OCI-LY7 (cell line): ENCODE measurements at regions not wholly inside any gene's neighbourhood (a gene's known extent, or its start where the extent isn't known, plus 50 kb on each side); places are given as distances from the start of the nearest gene placed in this dataset.

ENCODE experiments used
- BruUV-seq: library from RNA; stranded (reverse); fragments of 400-500 nt; replicated peaks from 2 replicates; lab custom pipeline; 2021; lab: Mats Ljungman, UMichigan
- CTCF ChIA-PET: fragments of 300-600 bp; sonication (Branson Sonifier 250); formaldehyde crosslinking; loops from one replicate; lab custom pipeline; 2022; ENCODE audit warnings: antibody characterized with exemption; ENCODE audit not compliant: unreplicated experiment; lab: Charles Lee
- POLR2A ChIA-PET: fragments of 300-600 bp; sonication (Branson Sonifier 250); formaldehyde crosslinking; loops from one replicate; lab custom pipeline; 2022; ENCODE audit warnings: antibody characterized with exemption; lab: Charles Lee
- DNase-seq: peaks from one replicate; pipeline ENCODE4 v3.0.0-alpha.2; 2015; ENCODE audit warnings: low spot score
- H2AFZ ChIP-seq: fragments of 200-600 bp; sonication (generic), shearing (Covaris generic); 2 replicates; pipeline ENCODE4 v1.6.1; 2014; ENCODE audit warnings: mild to moderate bottlenecking, antibody characterized with exemption, low read length, moderate library complexity
- H3K27ac ChIP-seq: fragments of 200-600 bp; sonication (generic); 2 replicates; pipeline ENCODE4 v1.5.1; 2014; ENCODE audit warnings: mixed run types, low read depth, mild to moderate bottlenecking, moderate library complexity, low read length, inconsistent platforms; ENCODE audit not compliant: poor library complexity, severe bottlenecking
- H3K36me3 ChIP-seq: fragments of 200-600 bp; sonication (generic); 2 replicates; pipeline ENCODE4 v1.6.1; 2014; ENCODE audit warnings: mild to moderate bottlenecking, antibody characterized with exemption, low read length, moderate library complexity, mixed read lengths; ENCODE audit not compliant: insufficient read depth
- H3K4me1 ChIP-seq: fragments of 200-600 bp; sonication (generic); 2 replicates; pipeline ENCODE4 v1.5.1; 2014; ENCODE audit warnings: mild to moderate bottlenecking, low read length; ENCODE audit not compliant: insufficient read depth, poor library complexity, severe bottlenecking
- H3K4me2 ChIP-seq: fragments of 200-600 bp; sonication (generic); 2 replicates; pipeline ENCODE4 v1.6.1; 2014; ENCODE audit warnings: mild to moderate bottlenecking, low read length
- H3K4me3 ChIP-seq: fragments of 200-600 bp; sonication (generic); 2 replicates; pipeline ENCODE4 v1.5.1; 2014; ENCODE audit warnings: mild to moderate bottlenecking, low read depth, low read length; ENCODE audit not compliant: poor library complexity, severe bottlenecking
- H3K79me2 ChIP-seq: fragments of 200-600 bp; sonication (generic); 2 replicates; pipeline ENCODE4 v1.6.1; 2016; ENCODE audit warnings: low read depth, mild to moderate bottlenecking, low read length, moderate library complexity, mixed read lengths; ENCODE audit not compliant: insufficient read depth
- H3K9me2 ChIP-seq: fragments of 200-600 bp; sonication (generic); 2 replicates; pipeline ENCODE4 v1.6.1; 2016; ENCODE audit warnings: mild to moderate bottlenecking, low read length, mixed read lengths; ENCODE audit not compliant: insufficient read depth
- H3K9me3 ChIP-seq: fragments of 200-600 bp; sonication (generic); 2 replicates; pipeline ENCODE4 v1.6.1; 2014; ENCODE audit warnings: mild to moderate bottlenecking, mixed run types, low read length, mixed read lengths
- H4K20me1 ChIP-seq: fragments of 200-600 bp; sonication (generic); 2 replicates; pipeline ENCODE4 v1.6.1; 2014; ENCODE audit warnings: mild to moderate bottlenecking, antibody characterized with exemption, low read length, moderate library complexity, mixed read lengths; ENCODE audit not compliant: insufficient read depth
- EZH2phosphoT487 ChIP-seq: fragments of 200-600 bp; sonication (generic); IDR thresholded peaks from 2 replicates; pipeline ENCODE4 v1.6.1; 2018; ENCODE audit warnings: low read depth, borderline replicate concordance, mild to moderate bottlenecking, mixed run types, antibody characterized with exemption, low read length, moderate library complexity, mixed read lengths
- intact Hi-C: fragments of 100-400 bp; cut with micrococcal nuclease; formaldehyde crosslinking; loops from one replicate; pipeline ENCODE4 v1.10.0; 2022; ENCODE audit not compliant: unreplicated experiment
- TF ChIP-seq, protein P1 (sequence below): fragments of 200-600 bp; sonication (generic); conservative IDR thresholded peaks from 2 replicates; pipeline ENCODE4 v1.5.1; 2014; ENCODE audit warnings: mild to moderate bottlenecking, antibody characterized with exemption, low read length, moderate library complexity, mixed read lengths

- BruUV-seq, result no TSS peak
- H3K9me2 ChIP-seq, result no peaks in the 10 kb centered on the region
- H3K4me2 ChIP-seq, result no peak overlapping the region
- H2AFZ ChIP-seq, result no peak overlapping the region
- CTCF ChIA-PET, result no interaction called here
- POLR2A ChIA-PET, result interaction anchor here (0.6 kb wide), 1 partner anchor 487 kb away, joined by 4 read pairs; no protein-coding TSS in a partner anchor
- no peak for DNase-seq
- H3K4me3 ChIP-seq, result no peak overlapping the region
- H3K27ac ChIP-seq, result no peak overlapping the region
- H3K4me1 ChIP-seq, result no peaks in the 10 kb centered on the region
- no peaks in the 10 kb centered on the region for H3K79me2 ChIP-seq
- H4K20me1 ChIP-seq, result no peaks in the 10 kb centered on the region
- TF ChIP-seq, protein P1, sequence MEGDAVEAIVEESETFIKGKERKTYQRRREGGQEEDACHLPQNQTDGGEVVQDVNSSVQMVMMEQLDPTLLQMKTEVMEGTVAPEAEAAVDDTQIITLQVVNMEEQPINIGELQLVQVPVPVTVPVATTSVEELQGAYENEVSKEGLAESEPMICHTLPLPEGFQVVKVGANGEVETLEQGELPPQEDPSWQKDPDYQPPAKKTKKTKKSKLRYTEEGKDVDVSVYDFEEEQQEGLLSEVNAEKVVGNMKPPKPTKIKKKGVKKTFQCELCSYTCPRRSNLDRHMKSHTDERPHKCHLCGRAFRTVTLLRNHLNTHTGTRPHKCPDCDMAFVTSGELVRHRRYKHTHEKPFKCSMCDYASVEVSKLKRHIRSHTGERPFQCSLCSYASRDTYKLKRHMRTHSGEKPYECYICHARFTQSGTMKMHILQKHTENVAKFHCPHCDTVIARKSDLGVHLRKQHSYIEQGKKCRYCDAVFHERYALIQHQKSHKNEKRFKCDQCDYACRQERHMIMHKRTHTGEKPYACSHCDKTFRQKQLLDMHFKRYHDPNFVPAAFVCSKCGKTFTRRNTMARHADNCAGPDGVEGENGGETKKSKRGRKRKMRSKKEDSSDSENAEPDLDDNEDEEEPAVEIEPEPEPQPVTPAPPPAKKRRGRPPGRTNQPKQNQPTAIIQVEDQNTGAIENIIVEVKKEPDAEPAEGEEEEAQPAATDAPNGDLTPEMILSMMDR, result no peak
- intact Hi-C loops, result no loop called here
- no peaks in the 10 kb centered on the region for H3K9me3 ChIP-seq
- no peaks in the 10 kb centered on the region for H3K36me3 ChIP-seq
Measured at GRCh38 chr3:21159543-21159906, 591.5 kb downstream of the ZNF385D start.

- H3K36me3 ChIP-seq, result no peaks in the 10 kb centered on the region
- CTCF ChIA-PET, result no interaction called here
- intact Hi-C loops, result no loop called here
- no peaks in the 10 kb centered on the region for H4K20me1 ChIP-seq
- H3K27ac ChIP-seq, result no peak overlapping the region
- BruUV-seq, result no TSS peak
- TF ChIP-seq, protein P1, result no peak
- TF ChIP-seq EZH2phosphoT487, result no peak
- no peak overlapping the region for H3K4me3 ChIP-seq
- H3K4me1 ChIP-seq, result no peaks in the 10 kb centered on the region
- H3K79me2 ChIP-seq, result no peaks in the 10 kb centered on the region
- POLR2A ChIA-PET, result interaction anchor here (0.6 kb wide), 2 partner anchors 487 to 916 kb away, joined by 3 to 4 read pairs; no protein-coding TSS in a partner anchor
- no peaks in the 10 kb centered on the region for H3K9me2 ChIP-seq
- H3K4me2 ChIP-seq, result no peak overlapping the region
- H2AFZ ChIP-seq, result no peak overlapping the region
- no peak for DNase-seq
- no peaks in the 10 kb centered on the region for H3K9me3 ChIP-seq
Measured at GRCh38 chr3:21158861-21159542, 592.0 kb downstream of the ZNF385D start.

DNA sequence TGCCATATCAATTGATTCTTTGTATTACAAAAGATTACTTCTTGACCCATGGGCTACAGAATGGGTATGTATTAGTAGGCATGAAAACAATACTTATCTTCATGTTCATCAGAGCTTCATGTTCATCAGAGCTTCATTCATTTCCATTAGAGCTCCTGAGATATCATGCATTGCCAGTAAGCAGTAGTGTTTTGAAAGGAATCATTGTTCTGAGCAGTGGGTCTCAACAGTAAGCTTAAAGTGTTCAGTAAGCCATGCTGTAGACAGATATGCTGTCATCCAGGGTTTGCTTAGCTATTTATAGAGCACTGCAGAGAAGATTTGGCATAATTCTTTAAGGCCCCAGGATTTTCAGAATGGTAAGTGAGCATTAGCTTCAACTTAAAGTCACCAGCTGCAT, 596.1 kb downstream of the ZNF385D start:
- Histone ChIP-seq H3K79me2 (no peaks in the 10 kb centered on the region), H2AFZ (no peak overlapping the region), H4K20me1 (no peaks in the 10 kb centered on the region), H3K4me1 (no peaks in the 10 kb centered on the region), H3K4me3 (no peak overlapping the region), H3K9me2 (no peaks in the 10 kb centered on the region), H3K36me3 (no peaks in the 10 kb centered on the region), H3K27ac (no peak overlapping the region), H3K9me3 (no peaks in the 10 kb centered on the region), H3K4me2 (no peak overlapping the region)
- DNase-seq, result no peak
- POLR2A ChIA-PET, result interaction anchor here (0.7 kb wide), 1 partner anchor 180 kb away, joined by 3 read pairs; no protein-coding TSS in a partner anchor
- BruUV-seq, result no TSS peak
- intact Hi-C loops, result no loop called here
- CTCF ChIA-PET, result no interaction called here
- TF ChIP-seq, protein P1, result no peak
- no peak for TF ChIP-seq EZH2phosphoT487
